Suppressor macrophage treated with lipopolysaccharide for 1 hour (primary cell): ENCODE measurements at regions not wholly inside any gene's neighbourhood (a gene's known extent, or its start where the extent isn't known, plus 50 kb on each side); places are given as distances from the start of the nearest gene placed in this dataset.
"Not testable (repeated sequence)": the region's sequence is repeated elsewhere in the genome, so short reads cannot be mapped to it uniquely, and the experiment has no call there.

Experiments
- DNase-seq, 3 donors: peaks; one replicate each; pipeline ENCODE4 v3.0.0-alpha.2; 2020 to 2022

DNA sequence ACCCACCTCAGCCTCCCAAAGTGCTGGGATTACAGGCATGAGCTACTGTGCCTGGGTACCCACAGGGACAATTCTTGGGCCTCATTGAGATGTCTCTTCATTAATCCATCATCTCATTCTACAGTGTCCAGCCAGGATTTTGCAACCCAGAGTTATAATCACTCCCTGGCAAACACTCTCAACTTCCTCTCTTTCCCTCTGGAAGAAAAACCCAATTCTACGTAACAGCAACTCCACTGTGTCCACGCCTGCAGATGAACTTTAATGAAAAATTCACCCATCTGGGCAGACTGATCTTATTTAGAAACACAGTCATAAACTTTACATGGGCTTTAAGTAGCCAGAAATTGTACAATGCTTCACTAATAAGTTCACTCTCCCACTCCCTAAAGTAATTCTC is 90.1 kb upstream of the ABCC4 start:
- DNase-seq = no peak

DNA sequence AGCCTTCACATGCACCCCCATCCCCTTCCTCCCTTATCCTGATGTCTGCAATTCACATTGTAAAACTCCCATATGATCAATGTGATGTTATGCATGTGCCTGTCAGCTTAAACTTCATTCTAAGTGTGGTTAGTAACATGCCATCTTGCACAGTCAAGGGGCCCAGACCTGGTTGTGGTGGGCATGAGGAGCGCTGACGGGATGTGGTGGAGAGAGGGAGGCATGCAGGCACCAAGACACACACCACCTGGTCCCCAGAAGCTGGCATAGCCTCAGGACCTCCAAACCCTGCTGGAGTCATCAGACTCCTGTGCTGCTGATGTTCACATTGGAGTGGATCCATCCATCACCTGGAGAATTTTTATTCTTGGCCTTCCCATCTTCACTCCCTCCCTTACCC is 90.5 kb upstream of the ABCC4 start:
- no peak for DNase-seq

DNA sequence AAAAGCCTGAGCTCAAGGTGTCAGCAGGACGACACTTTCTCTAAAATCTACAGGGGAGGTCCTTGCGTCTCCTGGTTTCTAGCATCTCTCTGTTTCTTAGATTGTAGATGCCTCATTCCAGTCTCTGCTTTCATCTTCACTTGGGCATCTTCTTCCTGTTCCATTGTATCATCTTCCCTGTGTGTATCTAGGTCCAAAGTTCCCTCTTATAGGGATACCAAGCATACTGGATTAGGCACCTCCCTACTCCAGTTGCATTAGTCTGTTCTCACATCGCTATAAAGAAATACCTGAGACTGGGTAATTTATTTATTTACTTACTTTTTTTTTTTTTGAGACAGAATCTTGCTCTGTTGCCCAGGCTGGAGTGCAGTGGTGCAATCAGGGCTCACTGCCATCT is 91.3 kb upstream of the ABCC4 start:
- DNase-seq = no peak

DNA sequence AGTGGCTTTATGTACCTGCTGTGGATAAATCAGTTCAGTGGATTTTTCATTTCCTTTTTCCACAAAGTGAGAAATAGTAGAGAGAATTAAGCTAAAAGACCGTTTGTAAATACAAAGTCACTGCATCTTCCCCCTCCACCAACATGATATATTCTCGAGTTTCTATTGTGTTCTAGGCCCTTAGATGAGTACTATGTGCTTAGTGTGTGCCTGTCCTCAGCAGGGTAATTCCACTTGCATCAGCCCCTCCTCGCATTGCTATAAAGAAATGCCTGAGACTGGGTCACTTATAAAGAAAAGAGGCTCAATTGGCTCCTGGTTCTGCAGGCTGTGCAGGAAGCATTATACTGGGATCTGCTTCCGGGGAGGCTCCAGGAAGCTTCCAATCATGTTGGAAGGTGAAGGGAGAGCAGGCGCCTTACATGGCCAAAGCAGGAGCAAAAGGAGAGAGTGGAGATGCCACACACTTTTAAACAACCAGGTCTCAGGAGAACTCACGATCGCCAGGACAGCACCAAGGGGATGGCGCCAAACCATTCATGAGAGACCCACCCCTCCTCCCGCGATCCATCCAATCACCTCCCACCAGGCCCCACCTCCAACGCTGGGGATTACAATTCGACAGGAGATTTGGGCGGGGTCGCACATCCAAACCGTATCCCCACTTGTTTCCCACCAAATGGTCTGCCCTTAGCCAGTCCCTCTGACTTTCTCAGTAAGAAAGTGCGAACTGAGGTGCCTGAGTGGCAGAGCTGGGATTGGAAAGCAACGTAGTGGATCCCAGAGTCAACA is 102.3 kb upstream of the ABCC4 start:
- DNase-seq = no peak

DNA sequence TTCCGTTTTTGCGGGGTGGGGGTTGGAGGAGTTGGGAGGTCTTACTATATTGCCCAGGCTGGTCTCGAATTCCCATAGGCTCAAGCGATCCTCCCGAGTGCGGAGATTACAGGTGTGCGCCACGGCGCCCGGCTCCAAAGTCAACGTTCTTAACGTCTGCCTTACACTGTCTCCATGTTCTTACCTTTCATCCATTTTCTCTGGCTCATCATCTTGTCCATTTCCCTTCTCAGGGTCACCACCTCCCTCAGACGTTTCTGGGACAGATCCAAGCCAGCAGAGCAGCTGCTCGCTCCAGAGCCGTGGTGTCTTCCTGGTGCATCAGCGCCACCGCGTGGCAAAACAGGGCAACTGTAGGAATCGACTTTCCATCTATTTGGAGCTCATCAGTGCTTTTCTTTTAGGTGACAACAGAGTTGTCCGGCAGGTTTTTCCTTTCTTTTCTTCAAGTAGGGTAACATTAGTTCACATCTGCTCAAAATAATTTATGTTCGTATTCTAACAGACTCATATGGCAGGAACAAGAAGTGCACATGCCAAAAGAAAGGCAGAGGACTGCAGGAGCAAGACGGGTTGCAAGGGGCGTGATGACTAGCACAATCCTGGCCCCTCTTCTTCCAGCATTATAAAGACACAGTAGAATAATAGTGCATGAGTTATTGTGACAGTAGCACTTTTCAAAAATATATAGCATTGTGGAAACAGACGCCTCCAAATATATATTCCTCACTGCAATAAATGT is 103.1 kb upstream of the ABCC4 start:
- DNase-seq = peak; percentile 83 to 89 (median 86)

DNA sequence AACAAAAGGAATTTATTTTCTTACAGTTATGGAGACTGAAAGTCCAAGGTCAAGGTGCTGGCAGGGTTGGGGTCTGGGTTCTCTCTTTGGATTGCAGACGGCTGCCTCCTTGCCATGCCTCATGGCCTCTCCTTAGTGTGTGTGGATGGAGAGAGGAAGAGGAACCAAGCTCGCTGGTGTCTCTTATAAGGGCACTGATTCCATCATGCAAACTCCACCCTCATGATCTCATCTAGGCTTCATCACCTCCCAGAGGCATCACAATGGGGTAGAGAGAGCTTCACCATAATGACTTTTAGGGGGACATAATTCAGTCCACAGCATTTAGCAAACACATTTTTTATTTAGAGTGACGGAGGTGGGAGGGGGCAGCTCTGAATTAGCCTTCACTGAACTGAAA is 104.9 kb upstream of the ABCC4 start:
- DNase-seq = peak; percentile 40 to 48 (median 48)

DNA sequence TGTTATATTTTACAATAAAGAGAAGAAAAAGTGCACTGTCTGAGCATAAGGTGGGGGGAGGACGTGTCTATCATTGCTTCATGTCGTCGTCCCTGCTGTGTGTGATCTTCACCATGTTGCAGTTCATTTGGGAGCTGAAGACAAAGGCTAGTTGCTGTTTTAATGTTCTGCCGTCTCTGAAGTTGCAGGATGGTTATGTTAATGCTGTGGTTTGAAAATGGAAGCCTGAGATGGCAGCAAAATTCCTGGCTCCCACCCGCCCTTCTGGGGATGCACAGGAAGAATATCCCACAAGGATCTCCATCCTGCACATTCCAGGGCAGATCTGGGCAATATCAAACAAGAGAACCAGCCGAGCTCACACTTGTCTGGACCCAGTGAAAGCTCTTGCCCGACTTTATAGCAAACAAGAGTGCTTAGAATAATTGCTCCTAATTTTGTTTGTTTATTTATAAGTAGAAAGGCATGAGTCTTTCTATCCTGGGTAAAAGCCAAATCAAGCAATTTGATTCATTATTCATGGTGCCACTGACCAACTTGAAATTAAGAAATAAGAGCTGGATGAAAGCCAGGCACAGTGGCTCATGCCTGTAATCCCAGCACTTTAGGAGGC is 110.3 kb upstream of the ABCC4 start:
- DNase-seq = no peak

DNA sequence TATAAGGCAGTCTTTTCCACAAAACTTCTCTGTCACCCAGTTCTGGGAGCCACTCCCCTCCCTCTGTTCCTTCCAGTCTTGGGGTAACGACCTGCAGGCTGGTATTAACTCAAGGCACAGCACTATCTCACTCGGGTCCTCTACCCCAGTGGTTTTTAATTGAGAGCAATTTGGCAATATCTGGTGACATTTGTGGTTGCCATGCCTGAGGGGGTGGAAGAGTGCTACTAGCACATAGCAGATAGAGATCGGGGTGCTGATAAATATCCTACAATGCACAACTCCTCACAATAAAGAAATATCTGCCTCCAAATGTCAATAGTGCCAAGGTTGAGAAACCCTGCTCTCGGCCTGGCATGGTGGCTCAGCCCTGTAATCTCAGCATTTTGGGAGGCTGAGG is 117.7 kb upstream of the ABCC4 start:
- no peak for DNase-seq

DNA sequence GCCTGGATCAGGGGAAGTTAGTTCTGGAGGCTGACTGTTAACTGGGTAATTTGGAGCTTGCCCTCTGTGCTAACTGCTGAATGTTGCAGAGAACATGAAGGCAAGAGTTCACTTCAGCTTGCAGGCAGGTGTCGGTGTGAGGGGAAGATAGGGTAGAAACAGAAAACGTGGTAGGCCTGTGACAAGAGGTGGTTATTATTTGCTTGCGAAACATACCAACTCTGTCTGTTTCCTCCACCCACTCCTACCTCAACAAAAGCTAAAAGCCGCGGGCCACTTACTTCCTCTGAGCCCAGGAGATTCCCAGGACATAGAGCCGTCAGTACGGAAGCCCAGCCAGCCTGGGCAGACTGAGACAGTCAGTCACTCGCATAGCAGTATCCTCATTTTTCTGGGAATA is 119.2 kb upstream of the ABCC4 start:
- peak; percentile 59 to 69 (median 68) for DNase-seq

DNA sequence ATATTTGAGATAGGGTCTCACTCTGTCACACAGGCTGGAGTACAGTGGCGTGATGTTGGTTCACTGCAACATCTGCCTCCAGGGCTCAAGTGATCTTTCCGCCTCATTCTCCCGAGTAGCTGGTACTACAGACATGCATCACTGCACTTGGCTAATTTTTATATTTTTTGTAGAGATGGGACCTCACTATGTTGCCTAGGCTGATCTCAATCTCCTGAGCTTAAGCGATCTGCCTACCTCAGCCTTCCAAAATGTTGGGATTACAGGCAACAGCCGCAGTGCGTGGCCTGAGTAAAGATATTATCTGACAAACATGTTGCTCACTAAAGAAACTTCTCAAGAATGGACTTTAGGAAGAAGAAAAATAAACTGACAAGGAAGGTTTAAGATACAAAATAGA is 125.4 kb upstream of the ABCC4 start:
- no peak for DNase-seq

DNA sequence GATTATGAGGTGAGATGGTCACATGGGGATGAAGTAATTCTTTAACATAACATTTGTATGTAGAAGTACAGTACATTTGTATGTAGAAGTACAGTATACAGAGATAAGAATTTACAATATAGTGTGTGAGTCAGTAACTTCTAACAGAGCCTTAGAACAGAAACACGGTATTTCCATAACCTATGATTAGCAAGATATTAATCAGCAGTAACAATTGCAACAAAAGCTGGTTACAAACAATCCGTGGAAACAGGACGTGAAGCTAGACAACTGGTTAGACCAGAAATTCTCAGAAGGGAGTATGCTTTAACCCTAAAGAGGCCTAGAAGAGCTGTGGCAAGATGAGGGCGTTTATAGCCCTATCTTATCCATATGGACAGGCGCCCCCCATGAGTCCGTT is 122.0 kb upstream of the CLDN10 start:
- not testable (repeated sequence) for DNase-seq

DNA sequence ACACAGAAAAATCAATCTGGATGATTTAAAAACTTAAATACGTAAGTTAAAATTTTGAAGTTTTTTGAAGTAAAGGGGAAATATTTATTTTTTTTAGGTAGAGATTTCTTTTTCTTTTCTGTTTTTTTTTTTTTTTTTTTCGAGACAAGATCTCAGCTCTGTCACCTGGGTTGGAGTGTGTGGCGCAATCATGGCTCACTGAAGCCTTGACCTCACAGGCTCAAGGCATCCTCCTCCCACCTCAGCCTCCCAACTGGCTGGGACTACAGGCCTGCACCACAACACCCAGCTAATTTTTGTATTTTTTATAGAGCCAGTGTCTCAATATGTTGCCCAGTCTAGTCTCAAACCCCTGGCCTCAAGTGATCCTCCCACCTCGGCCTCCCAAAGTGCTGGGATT is 120.4 kb upstream of the CLDN10 start:
- DNase-seq = no peak

DNA sequence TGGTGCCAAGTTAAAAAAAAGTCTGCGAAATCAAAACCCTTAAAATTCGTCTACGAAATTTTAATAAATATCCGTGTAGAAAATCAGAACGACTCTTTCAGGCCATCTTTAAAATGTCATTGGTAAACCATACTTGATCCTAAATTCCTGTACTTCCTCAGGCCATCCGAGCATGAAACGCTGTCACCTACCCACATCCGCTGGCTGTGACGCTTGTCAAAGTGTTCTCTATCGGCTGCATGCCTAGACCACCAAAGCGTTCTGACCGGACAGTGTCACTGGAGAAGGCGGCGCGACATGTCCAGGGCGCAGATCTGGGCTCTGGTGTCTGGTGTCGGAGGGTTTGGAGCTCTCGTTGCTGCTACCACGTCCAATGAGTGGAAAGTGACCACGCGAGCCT is 119.0 kb upstream of the CLDN10 start:
- no peak for DNase-seq

DNA sequence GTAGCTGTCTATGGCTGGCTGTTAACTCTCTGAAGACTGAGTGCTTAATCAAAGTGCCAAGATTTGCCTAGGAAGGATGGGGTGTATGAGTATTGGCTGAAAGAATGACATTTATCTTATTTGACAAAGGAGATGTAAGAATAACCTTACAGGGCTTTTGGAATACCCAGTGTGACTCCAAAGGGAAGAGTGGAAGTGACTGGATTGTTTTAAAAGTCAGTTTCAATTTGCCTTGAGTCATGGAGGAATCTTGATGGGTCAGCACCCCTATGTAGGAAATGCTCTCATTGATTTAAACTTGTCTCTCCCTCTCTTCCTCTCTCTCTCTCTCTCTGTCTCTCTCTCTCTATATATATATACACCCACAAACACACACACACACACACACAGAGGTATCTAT is 118.4 kb upstream of the CLDN10 start:
- peak in 1 of 3 donors; percentile 13 for DNase-seq

DNA sequence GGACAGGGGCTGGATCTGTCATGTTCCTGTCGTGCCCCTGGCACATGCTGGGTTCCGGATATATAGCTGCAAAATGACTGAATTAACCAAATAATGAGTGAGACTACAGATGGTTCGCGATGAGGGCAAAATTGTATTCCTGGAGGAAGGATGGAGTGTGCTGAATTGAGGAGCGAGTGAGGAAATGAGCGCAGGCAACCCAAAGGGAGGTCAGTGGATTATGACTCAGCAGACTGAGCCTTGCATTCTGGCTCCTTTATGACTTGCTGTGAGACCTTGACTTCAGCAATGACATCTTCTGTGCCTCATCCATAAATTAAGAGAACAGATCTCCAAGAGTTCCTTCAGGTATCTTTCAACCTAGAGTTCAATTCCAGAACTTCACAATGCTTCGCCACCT is 115.0 kb upstream of the CLDN10 start:
- no peak for DNase-seq

DNA sequence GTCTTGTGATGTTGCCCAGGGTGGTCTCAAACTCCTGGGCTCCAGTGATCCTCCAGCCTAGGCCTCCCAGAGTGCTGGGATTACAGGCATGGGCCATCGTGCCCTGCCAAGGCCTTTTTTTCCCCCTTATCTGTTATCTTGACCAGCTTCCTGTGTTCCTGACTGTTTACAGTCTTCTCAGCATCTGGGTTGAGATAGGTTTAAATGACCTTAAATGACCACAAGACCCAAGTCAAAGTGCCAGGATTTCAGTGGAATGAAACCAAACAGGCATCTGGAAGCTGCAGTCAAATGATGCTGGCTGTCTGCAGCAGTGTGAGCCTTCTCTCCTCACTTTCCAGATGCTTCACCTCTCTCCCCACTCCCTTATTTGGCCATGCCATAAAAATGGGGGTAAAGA is 114.2 kb upstream of the CLDN10 start:
- no peak for DNase-seq

DNA sequence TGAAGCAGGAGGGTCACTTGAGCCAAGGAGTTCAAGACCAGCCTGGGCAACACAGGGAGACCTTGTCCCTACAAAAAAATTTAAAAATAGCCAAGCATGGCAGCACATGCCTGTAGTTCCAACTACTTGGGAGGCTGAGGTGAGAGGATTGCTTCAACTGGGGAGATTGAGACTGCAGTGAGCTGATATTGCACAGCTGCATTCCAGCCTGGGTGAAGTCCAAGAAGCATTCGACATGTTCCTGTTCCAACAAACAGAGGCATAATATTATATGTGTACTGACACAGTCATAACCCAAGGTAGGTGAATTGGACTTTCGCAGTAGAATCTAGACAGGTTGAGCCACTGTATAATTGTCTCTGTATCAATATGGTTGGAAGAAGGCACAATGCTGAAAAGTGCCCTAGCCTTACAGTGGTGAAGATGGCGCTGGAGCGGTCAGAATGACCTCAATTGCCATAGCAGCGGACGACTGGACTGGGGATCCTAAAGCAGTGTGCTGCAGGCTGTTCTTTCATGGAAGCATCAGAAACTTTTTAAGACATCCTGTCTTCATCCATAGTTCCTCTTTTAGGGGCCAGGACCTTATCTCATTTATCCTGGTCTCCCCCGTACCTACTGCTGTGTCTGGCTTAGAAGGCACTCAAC is 112.0 kb upstream of the CLDN10 start:
- no peak for DNase-seq

DNA sequence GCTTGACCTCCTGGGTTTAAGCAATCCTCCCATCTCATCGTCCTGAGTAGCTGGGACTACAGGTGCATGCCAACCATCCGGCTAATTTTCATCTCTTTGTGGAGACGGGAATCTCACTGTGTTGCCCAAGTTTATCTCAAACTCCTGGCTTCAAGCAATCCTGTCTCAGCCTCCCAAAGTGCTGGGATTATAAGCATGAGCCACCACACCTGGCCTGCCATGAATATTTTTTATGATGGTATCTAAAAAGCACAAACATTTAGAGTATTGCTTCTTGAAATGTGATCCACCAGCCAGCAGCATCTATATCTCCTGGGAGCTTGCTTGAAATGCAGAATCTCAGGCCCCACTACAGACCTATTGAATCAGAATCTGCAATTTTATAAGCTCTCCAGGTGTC is 111.2 kb upstream of the CLDN10 start:
- no peak for DNase-seq

DNA sequence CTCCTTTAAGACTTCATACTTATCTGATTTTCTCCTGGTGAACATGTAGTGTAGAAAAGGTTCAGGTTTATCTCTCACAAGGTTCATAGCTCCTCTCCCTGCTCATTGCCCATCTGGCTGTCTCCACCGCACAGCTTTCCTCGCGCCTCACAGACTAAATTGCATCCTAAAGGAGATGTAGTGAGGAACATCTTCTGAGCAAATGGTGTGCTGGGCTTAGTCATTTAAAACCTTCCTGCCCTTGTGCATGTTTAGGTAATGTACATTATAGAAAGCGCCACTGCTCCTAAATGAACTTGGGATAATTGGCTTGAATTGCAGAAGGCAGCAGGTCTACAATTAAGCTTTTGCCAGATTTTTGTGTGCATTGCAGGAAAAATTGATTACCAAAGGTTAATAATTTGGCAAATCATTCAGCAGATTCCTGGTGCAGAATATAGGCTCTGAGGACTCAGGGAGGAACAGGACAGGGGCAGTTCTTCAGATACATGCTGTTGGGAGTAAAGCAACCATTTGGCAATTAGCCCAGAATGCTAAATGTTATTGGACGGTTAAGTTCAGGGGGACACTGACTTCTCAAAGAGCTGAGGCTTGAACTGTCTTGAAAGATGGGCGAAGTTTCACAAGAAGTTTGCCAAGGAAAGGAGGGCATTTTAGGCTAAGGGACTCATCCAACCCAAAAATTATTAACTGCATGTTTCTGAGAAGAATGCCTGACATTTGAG is 108.4 kb upstream of the CLDN10 start:
- no peak for DNase-seq

DNA sequence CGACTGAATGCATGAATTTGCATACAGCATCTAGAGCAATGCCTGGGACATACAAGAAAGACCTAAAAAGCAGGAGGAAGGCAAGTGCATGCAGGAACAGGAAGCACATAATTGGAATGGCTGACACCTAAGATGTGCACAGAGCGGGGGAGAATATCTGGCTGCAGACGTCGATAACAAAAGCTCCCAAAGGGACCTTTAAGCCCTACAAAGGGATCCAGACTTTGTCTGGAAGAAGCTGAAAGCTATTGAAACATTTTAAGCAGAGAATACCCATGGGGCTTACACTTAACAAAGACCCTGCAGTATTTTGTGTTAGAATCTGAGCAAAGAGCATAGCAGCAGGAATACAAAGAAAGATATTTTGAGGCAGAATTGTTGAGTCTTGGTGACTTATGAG is 107.4 kb upstream of the CLDN10 start:
- no peak for DNase-seq

DNA sequence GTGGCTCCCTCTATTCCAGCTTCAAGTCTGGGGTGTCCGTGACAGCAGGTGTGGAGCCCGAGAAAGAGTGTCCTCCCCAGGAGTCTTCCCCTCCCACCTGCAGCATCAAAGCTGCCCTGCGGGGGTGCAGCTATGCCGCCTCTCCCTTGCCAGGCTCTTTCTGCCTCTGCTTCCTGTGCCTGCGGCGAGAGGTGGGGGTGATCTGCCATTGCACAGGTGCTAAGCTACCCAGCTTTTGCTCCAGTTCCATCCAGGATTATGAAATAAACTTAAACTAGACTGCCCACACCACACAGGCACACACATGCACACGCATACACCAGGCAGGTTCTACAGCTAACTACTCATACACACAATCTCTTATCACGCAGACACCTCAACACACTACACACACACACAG is 104.7 kb upstream of the CLDN10 start:
- DNase-seq = no peak

DNA sequence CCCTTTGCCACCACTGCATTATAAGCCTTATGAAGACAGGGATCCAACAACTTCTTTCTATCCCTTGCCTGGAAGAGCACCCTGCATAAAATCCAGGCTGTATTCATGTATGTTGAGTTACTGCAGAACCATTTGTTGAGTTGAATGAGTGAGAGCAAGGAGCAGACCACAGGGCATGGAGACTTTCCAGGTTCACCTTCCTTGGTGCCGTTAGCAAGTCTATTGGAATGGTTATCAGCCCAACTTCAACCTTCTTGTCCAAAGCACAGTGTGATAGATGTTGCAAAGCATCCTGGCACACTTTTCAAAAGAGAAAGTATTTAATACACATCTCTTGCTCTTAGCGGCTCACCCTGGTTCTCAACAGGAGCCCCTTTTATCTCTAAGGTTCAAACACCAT is 100.9 kb upstream of the CLDN10 start:
- DNase-seq = no peak

DNA sequence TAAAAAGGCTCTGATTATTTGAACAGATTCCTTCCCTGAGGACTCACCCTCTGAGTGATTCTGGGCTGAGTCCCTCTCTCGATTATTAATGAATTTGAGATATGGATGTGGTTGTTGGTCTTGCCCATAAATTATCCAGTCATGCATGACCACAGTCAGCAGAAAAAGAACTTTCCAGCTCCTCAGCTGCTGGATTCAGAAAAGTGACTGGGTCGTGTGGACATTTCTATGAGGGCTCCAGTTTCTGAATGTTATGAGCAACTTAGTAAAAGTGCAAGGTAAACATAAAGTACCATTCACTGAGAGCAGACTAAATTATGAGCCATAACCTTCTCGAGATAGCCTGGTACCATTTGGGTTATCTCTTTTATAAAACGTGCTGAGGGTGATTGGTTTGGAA is 100.1 kb upstream of the CLDN10 start:
- DNase-seq = no peak
